ENCODE measurements at regions not wholly inside any gene's neighbourhood (a gene's known extent, or its start where the extent isn't known, plus 50 kb on each side); places are given as distances from the start of the nearest gene placed in this dataset.
"Not testable (repeated sequence)": the region's sequence is repeated elsewhere in the genome, so short reads cannot be mapped to it uniquely, and the experiment has no call there.

GRCh38 chr1:166307261-166308188 is 140.7 kb upstream of the FAM78B start:
- no peak for DNase-seq

- DNase-seq = not testable (repeated sequence)
These were observed 149.5 kb upstream of the FAM78B start for GRCh38 chr1:166316306-166316705.

- DNase-seq = no peak
These were observed 155.7 kb upstream of the FAM78B start for GRCh38 chr1:166322470-166322869.

DNA sequence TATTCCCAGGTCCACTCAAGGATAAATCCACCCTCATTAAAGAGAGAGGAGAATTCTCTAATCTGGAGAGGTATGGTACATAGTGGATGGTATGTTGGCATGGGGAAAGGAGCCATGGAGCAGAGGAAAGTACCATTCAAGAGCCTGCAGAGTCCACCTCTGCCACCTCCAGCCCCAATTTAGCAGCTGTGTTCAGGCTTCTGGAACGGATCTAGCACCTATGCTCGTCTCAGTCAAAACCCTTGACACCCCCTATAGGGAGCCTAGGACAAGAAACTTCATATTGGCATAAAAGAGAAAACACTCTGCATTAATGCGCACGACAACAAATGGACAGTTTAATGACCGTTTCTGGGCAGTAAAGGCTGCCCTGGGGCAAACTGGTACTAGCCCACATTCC is 161.1 kb upstream of the FAM78B start:
- no peak for DNase-seq

DNA sequence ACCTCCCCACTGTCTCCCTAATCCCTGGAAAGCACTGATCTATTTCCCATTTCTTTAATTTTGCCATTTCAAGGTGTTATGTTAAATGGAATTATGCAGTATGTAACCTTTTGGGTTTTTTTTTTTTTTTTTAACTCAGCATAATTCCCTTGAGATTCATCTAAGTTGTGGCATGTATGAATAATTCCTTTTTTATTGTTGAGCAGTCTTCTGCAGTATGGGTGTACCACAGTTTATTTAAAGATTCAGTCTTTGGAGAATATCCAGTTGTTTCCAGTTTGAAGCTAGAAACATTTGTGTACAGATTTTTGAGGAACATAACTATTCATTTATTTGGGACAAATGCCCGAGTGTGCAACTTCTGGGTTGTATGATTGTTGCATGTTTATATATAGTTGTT is 162.2 kb upstream of the FAM78B start:
- DNase-seq = no peak

- no peak for DNase-seq
These were observed 163.3 kb upstream of the FAM78B start for GRCh38 chr1:166330096-166330495.

DNA sequence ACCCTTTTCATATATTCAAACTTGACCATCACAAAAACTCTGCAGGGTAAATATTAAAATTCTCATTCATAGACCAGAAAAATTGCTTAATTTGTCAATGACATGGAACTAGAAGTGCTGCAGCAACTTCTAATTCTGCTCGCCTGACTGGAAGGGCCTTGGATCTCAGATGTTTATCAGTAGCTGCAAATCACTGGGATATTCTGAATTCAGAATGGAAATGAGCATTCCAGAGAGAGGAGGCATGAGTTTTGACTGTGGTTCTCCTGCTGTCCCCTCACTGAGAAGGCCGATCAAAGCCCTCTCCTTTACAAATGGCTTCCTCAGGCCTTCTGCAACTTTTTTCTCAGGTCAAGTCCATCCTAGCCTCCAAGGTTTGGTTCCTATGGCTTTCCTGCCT is 171.3 kb upstream of the FAM78B start:
- no peak for DNase-seq

- DNase-seq = no peak
These were observed 173.9 kb upstream of the FAM78B start for GRCh38 chr1:166340709-166341108.

- no peak for DNase-seq
These were observed 176.5 kb upstream of the FAM78B start for GRCh38 chr1:166343276-166343675.

GRCh38 chr1:166350490-166350889 is 183.7 kb upstream of the FAM78B start:
- no peak for DNase-seq

GRCh38 chr1:166351676-166352075 is 184.9 kb upstream of the FAM78B start:
- no peak for DNase-seq

DNA sequence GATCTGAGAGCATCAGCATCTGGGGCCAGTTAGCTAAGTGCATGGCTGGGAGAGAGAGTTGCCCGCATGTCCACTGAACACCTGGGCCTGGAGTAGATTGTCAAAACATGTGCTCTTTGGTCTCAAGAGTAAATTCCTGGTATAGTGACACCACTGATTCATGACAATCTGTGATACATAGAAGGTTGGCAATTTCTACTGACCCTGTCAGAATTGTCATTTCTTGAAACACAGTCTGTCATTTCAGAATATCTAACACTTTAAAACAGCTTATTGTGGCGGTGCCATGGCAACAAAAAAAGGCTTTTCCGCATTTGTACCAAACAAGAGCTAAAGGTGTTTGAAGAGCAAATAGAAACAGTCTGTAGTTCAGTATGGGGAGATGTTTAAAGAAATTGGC is 186.4 kb upstream of the FAM78B start:
- DNase-seq = no peak

GRCh38 chr1:166354406-166354805 is 187.6 kb upstream of the FAM78B start:
- no peak for DNase-seq

- no peak for DNase-seq
These were observed 198.3 kb upstream of the FAM78B start for GRCh38 chr1:166365081-166365480.

DNA sequence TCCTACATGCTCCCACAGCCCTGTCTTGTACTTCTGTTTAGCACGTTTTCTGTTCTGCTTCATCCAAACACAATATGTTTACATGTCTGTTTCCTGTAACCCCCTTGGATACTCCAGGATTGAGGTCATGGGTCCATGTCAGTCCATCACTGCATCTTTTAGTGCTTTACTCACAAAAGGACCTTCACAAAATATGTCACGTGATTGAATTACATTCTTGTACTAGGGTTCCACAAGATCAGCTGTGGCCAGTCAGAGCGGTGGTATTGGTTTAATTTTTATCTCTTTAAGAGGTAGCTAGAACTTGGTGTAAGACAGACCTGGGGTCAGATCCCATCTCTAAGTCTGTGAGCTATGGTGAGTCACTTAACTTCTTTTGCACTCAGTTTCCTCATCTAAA is 201.2 kb upstream of the FAM78B start:
- DNase-seq = no peak

- no peak for DNase-seq
These were observed 211.1 kb upstream of the FAM78B start for GRCh38 chr1:166377896-166378295.

- DNase-seq = no peak
These were observed 212.0 kb upstream of the FAM78B start for GRCh38 chr1:166378805-166379204.

GRCh38 chr1:166379447-166379846 is 212.6 kb upstream of the FAM78B start:
- no peak for DNase-seq

DNA sequence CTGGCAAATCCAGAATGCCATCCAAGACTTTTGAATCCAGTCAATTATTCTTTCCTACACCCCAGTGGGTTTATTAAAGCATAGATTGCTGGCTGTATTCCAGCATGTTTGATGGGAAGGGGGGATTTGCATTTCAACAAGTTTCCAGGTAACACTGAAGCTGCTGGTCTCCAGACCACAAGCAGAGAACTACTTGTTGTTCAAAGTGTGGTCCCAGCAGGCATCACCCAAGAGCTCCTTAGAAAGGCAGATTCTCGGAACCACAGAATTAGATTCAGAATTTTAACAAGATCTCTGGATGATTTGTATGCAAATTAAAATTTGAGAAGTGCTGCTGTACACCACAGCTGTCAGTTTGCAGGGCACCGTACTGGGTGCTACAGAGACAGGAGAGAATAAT is 216.3 kb upstream of the FAM78B start:
- no peak for DNase-seq

GRCh38 chr1:166383635-166384346 is 217.0 kb upstream of the FAM78B start:
- no peak for DNase-seq

- DNase-seq = no peak
These were observed 218.1 kb upstream of the FAM78B start for GRCh38 chr1:166384948-166385347.

- no peak for DNase-seq
These were observed 223.7 kb upstream of the FAM78B start for GRCh38 chr1:166390366-166391033.

DNA sequence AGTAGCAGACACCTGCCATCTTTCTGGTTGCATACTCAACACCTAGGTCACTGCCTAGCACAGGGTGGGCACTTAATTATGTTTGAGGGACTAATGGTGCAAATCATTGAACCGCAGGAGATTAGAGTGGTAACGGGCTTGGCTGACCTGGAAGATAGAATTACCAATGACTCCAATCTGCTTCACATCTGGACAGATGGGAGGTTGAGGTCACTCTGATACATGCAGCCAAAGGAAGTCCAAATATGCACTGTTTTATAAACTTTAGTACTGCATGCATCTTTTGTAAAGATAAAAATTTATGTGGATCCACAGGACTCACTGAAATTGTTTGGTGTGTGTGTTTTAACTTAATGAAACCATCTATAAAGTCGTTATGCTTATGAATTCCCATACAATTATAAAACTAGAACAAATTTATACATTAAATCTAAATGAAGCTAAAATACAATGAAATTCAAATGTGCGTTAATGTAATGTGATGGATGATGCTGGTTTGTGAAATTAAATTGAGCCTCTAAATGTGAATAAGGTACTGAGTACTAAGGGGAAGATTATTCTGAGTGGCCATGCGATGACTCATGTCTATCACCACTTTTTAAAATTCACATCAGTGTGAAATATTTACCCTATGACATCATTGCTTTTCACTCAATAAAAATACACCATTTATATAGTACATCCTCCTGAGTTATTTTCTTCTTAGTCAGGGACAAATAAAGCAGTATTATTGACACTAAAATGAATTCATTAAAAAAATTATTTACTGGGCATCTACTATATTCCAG is 224.7 kb upstream of the FAM78B start:
- DNase-seq = no peak
